ENCODE measurements at regions not wholly inside any gene's neighbourhood (a gene's known extent, or its start where the extent isn't known, plus 50 kb on each side); places are given as distances from the start of the nearest gene placed in this dataset.

- Histone ChIP-seq H3K27ac (ENCODE audit: control insufficient read depth, insufficient read depth, low read length) (no peak overlapping the region), H3K36me3 (ENCODE audit: control insufficient read depth in 2 of 2, extremely low read depth in 1 of 2, insufficient read depth in 2 of 2, low read length in 2 of 2) (no peaks in the 10 kb centered on the region), H3K4me1 (ENCODE audit: control insufficient read depth, extremely low read depth, insufficient read depth, low read length) (peaks cover 9% of the 10 kb centered on the region), H4K20me1 (ENCODE audit: control insufficient read depth, extremely low read depth, insufficient read depth, low read length) (no peaks in the 10 kb centered on the region), H3K9ac (ENCODE audit: control insufficient read depth, extremely low read depth, insufficient read depth, low read length) (no peak overlapping the region), H3K9me1 (ENCODE audit: control insufficient read depth, extremely low read depth, insufficient read depth, low read length) (no peaks in the 10 kb centered on the region), H2AFZ (ENCODE audit: control insufficient read depth, low read length) (no peak overlapping the region), H3K9me3 (ENCODE audit: control insufficient read depth, low read depth, low read length) (no peaks in the 10 kb centered on the region), H3K4me3 (ENCODE audit: control insufficient read depth in 2 of 3, extremely low read depth in 1 of 3, insufficient read depth in 2 of 3, low read depth in 1 of 3, low read length in 3 of 3) (no peak overlapping the region), H3K79me2 (ENCODE audit: control insufficient read depth, insufficient read depth, low read length) (no peaks in the 10 kb centered on the region), H3K4me2 (ENCODE audit: control insufficient read depth, extremely low read depth, insufficient read depth, low read depth, low read length) (no peak overlapping the region), H3K27me3 (ENCODE audit: control insufficient read depth, extremely low read depth, insufficient read depth, low read length) (no peaks in the 10 kb centered on the region)
- TF ChIP-seq CTCF (optimal IDR thresholded peaks at IDR 0.05 in 1 of 3, IDR thresholded peaks at IDR 0.05 in 1 of 3, conservative IDR thresholded peaks at IDR 0.05 in 1 of 3; ENCODE audit: extremely low read depth in 1 of 3, insufficient read depth in 2 of 3, low read length in 3 of 3) (no peak), EZH2 (IDR thresholded peaks at IDR 0.05; ENCODE audit: low read length) (no peak)
- dilution Hi-C loops (cut with MboI; ENCODE audit: extremely low pct_ligation_motif_present, low sequenced_read_pairs), result no loop called here
- DNase-seq (ENCODE audit: low read depth, low spot score) (no peak), FAIRE-seq (no peak)
These were observed 137.6 kb downstream of the FAM124B start for GRCh38 chr2:224264259-224264658.

GRCh38 chr2:224263571-224264043, 138.3 kb downstream of the FAM124B start:
- Histone ChIP-seq H4K20me1 (ENCODE audit: control insufficient read depth, extremely low read depth, insufficient read depth, low read length) (no peaks in the 10 kb centered on the region), H3K27me3 (ENCODE audit: control insufficient read depth, extremely low read depth, insufficient read depth, low read length) (no peaks in the 10 kb centered on the region), H3K4me3 (ENCODE audit: control insufficient read depth in 2 of 3, extremely low read depth in 1 of 3, insufficient read depth in 2 of 3, low read depth in 1 of 3, low read length in 3 of 3) (no peak overlapping the region), H3K9me3 (ENCODE audit: control insufficient read depth, low read depth, low read length) (no peaks in the 10 kb centered on the region), H3K27ac (ENCODE audit: control insufficient read depth, insufficient read depth, low read length) (no peak overlapping the region), H3K4me1 (ENCODE audit: control insufficient read depth, extremely low read depth, insufficient read depth, low read length) (peaks cover 9% of the 10 kb centered on the region), H3K79me2 (ENCODE audit: control insufficient read depth, insufficient read depth, low read length) (no peaks in the 10 kb centered on the region), H3K9me1 (ENCODE audit: control insufficient read depth, extremely low read depth, insufficient read depth, low read length) (no peaks in the 10 kb centered on the region), H3K9ac (ENCODE audit: control insufficient read depth, extremely low read depth, insufficient read depth, low read length) (no peak overlapping the region), H2AFZ (ENCODE audit: control insufficient read depth, low read length) (no peak overlapping the region), H3K36me3 (ENCODE audit: control insufficient read depth in 2 of 2, extremely low read depth in 1 of 2, insufficient read depth in 2 of 2, low read length in 2 of 2) (no peaks in the 10 kb centered on the region), H3K4me2 (ENCODE audit: control insufficient read depth, extremely low read depth, insufficient read depth, low read depth, low read length) (no peak overlapping the region)
- TF ChIP-seq EZH2 (IDR thresholded peaks at IDR 0.05; ENCODE audit: low read length), result no peak
- TF ChIP-seq CTCF (optimal IDR thresholded peaks at IDR 0.05 in 1 of 3, IDR thresholded peaks at IDR 0.05 in 1 of 3, conservative IDR thresholded peaks at IDR 0.05 in 1 of 3; ENCODE audit: extremely low read depth in 1 of 3, insufficient read depth in 2 of 3, low read length in 3 of 3), result no peak
- no peak for DNase-seq (ENCODE audit: low read depth, low spot score)
- FAIRE-seq, result no peak
- dilution Hi-C loops (cut with MboI; ENCODE audit: extremely low pct_ligation_motif_present, low sequenced_read_pairs), result no loop called here
